ENCODE measurements at regions not wholly inside any gene's neighbourhood (a gene's known extent, or its start where the extent isn't known, plus 50 kb on each side); places are given as distances from the start of the nearest gene placed in this dataset.
A peak's percentile ranks its signal among the peaks of the same experiment; 100 is the strongest.
"Not testable (repeated sequence)": the region's sequence is repeated elsewhere in the genome, so short reads cannot be mapped to it uniquely, and the experiment has no call there.

DNA sequence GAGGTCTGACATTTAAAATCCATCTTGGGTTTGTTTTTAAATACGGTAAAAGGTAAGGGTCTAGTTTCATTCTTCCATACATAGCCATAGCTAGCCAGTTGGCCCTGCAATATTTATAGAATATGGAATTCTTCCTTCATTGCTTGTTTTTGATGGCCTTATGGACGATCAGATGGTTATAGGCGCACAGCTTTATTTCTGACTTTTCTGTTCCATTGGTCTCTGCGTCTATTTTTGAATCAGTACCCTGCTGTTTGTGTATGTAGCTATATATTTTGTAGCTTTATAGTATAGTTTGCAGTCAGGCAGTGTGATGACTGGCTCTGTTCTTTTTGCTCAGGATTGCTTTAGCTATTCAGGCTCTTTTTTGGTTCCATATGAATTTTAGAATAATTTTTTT is 366.8 kb upstream of the MIS18BP1 start:
- DNase-seq (ENCODE audit: low read depth), result no peak

- DNase-seq (ENCODE audit: low read depth), result peak; percentile 37
Observed at GRCh38 chr14:45610318-45610717, 357.3 kb upstream of the MIS18BP1 start.

DNA sequence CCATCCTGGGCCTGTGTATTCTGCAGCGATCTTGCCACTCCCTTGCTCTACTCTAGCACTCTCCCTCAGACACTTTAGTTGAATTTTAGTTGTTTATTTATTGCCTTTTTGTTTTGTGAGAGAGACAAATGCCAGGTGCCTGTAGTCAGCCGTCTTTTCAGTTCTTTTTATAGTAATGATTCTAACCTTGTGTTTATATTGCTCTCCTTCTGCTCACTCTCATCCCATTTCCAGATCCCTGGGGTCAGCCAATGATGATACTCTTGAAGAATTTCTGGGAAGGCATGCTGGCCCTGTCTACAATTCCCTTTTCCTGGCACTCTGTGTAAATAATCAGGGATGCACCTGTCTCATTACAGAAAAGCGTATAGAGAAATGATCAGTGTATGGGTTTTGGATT is 334.1 kb upstream of the MIS18BP1 start:
- no peak for DNase-seq (ENCODE audit: low read depth)

- no peak for DNase-seq (ENCODE audit: low read depth)
Observed at GRCh38 chr14:45559626-45560025, 306.6 kb upstream of the MIS18BP1 start.

GRCh38 chr14:45558183-45558582 is 305.2 kb upstream of the MIS18BP1 start:
- DNase-seq (ENCODE audit: low read depth), result no peak

DNA sequence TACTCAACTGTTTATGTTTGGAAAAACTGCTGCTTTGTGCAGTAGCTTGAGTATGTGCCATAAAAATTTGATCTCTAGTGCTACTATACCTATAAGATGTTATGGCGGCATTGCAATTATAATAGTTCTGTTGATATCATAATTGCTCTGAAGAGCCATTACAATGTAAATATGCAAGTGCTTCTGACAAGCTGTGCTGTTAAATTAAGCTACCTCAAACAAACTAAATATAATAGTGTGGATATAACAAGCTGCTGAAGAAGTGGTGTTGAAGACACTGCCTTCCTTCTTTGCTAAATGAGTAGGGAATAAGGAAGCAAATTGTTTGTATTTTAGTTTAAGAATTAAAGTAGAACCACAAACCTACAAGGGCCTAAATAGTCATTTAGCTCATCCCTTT is 301.0 kb upstream of the MIS18BP1 start:
- DNase-seq (ENCODE audit: low read depth), result no peak

GRCh38 chr14:45551240-45551820 is 298.3 kb upstream of the MIS18BP1 start:
- DNase-seq (ENCODE audit: low read depth), result not testable (repeated sequence)

DNA sequence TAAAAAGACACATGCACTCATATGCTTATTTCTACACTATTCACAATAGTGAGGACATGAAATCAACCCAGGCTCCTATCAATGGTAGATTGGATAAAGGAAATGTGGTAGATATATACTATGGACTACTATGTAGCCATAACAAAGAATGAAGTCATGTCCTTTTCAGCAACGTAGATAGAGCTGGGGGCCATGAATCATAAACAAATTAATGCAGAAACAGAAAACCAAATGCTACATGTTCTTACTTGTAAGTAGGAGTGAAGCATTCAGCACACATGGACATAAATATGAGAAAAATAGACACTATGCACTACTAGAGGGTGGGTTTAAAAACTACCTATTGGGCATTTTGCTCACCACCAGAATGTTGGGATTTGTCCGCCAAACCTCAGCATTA is 278.0 kb upstream of the MIS18BP1 start:
- no peak for DNase-seq (ENCODE audit: low read depth)

GRCh38 chr14:45526715-45527549 is 273.9 kb upstream of the MIS18BP1 start:
- peak; percentile 3 for DNase-seq (ENCODE audit: low read depth)

GRCh38 chr14:45519766-45520165 is 266.8 kb upstream of the MIS18BP1 start:
- no peak for DNase-seq (ENCODE audit: low read depth)

DNA sequence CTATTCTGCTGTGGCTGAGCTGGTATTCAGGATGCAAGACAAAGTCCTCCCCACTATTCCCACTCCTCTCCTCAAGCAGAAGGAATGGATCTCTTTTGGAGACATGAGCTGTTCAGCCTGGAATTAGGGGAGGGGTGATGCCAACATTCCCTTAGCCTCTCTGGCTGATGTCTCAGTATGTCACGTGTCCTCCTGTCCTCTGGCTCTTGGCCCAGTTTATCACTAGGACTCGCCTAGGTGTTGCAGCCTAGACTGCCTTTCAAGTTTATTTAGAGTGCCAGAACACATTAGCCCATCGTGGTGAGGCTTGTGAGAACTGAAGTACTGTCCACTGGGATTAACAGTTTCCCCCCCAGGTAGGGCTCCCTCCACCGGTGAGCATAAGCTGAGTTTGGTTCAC is 239.9 kb upstream of the MIS18BP1 start:
- DNase-seq (ENCODE audit: low read depth), result no peak

DNA sequence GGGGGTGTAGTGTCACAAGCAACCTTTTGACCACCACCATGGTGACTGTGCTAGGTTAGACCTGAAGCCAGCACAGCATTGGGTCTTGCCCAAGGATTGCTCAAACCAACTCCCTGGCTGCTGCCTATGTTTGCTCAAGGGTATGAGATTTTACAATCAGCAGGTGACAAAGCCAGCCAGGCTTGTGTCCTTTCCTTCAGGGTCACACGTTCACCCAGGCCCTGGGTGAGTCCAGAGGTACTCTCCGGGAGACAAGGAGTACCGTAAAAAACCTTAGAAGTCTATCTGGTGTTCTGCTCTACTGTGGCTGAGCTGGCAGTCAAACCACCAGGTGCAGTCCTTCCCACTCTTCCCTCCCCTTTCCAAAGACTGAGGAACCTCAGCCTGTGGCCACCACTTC is 238.9 kb upstream of the MIS18BP1 start:
- no peak for DNase-seq (ENCODE audit: low read depth)

DNA sequence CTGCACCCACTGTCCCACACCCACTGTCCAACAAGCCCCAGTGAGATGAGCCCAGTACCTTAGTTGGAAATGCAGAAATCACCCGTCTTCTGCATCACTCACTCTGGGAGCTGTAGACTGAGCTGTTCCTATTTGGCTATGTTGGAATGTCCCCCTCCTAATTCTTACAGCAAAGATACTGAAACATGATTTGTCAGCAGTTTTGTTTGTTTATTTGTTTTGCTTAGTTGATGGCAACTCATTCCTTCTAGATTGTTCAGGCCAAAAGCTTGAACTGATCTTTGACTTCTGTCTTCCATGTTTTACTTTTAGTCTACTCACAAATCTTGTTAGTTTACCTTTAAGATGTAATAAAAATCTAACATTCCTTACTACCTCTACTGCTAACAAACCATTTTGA is 233.6 kb upstream of the MIS18BP1 start:
- DNase-seq (ENCODE audit: low read depth), result no peak

DNA sequence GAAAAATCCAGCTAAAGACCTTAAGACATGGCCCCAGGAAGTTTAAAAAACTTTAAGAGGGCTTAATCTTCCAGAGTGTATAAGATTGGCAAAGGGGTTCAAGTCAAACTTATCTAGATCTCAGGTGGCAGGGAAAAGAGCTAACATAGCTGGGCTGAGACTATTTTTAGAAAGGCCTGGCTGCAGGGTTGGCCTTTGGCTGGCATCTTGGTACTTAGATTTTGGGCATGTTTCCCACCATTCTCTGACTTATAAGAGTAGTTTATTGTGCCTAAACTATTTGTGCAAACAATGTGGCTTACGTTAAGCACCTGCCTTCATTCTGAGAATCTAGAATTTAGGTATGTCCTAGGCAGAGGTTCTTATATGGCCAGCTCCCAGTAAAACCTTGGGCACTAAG is 214.0 kb upstream of the MIS18BP1 start:
- no peak for DNase-seq (ENCODE audit: low read depth)

DNA sequence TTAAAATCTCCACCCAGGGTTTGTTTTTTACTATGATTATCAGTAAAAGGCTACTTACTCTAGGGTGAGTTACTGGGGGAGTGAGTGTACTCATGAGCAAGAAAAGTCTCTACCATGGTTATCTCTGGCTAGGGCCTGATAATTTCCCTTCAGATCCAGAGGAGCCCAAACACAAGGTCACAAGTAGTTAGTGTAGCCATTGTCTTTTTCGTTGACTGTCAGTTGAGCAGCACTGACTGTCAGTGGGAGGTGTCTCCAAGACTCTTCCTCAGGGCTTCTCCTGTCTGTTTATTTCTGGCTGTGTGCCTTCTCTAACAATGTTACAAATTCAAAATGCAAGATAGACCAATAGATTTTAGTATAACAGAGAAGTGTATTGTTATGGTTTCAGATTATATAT is 181.2 kb upstream of the MIS18BP1 start:
- no peak for DNase-seq (ENCODE audit: low read depth)

- DNase-seq (ENCODE audit: low read depth), result peak; percentile 51
Observed at GRCh38 chr14:45426685-45427282, 173.8 kb upstream of the MIS18BP1 start.

- DNase-seq (ENCODE audit: low read depth), result no peak
Observed at GRCh38 chr14:45406942-45407341, 153.9 kb upstream of the MIS18BP1 start.

DNA sequence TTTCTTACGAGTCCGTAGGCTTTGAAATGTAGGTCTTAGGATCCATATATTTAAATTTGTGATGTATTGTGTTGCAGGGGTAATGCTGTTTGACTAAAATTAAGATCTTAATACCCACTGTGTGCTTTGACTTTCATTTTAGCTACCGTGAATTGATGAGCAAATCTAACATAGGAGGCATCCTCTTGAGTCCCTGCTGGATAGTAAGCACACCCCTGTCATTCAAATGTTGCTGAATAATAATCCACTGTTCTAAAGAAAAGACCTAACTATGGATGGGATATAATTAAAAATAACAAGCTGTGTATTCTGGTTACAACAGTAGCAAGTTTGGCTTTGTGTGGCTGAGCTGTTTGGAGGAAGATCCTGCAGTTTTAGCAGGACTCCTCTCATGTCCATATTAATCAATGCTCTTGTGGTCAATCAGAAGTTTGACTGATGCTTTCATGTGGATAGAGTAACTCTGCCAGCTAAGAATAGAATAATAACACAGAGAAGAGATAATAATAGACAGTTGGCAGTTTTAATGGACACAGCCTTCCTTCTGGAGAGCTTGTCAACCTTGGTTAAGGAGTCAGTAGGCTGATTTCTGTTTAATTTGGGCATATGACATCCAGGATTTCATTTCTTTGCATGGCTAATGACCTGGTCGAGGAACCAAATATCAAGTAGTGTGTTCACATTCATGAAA is 148.1 kb upstream of the MIS18BP1 start:
- no peak for DNase-seq (ENCODE audit: low read depth)

GRCh38 chr14:45400509-45400908 is 147.5 kb upstream of the MIS18BP1 start:
- DNase-seq (ENCODE audit: low read depth), result no peak

- no peak for DNase-seq (ENCODE audit: low read depth)
Observed at GRCh38 chr14:45381091-45381490, 128.1 kb upstream of the MIS18BP1 start.

DNA sequence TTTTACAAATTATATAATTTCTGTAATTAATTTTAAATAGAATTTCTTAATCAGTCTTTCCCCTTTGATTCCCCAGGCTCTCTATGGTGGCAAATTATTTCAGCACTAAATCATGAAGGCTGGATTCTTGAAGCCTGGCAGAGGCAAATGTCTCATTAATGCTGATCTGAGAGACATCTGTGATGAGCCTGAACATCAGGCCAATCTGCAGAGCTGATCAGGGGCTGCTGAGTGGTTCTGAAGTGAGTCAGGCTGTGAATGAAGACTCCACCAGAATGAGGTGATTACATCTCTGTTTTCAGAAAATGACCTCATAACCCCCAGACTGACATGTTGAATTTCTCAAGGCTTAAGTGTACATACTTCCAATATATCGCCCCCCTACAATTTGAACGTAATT is 124.2 kb upstream of the MIS18BP1 start:
- no peak for DNase-seq (ENCODE audit: low read depth)

GRCh38 chr14:45373877-45374276 is 120.9 kb upstream of the MIS18BP1 start:
- DNase-seq (ENCODE audit: low read depth), result no peak
